Uterus (tissue), 2 donors: ENCODE measurements at regions not wholly inside any gene's neighbourhood (a gene's known extent, or its start where the extent isn't known, plus 50 kb on each side); places are given as distances from the start of the nearest gene placed in this dataset.

Source experiments
- POLR2A ChIP-seq, 2 donors: fragments of 450-650 bp; IDR thresholded peaks; one replicate each; pipeline ENCODE4 v1.6.1; 2016; ENCODE audit warnings: antibody characterized with exemption in 2 of 2, mild to moderate bottlenecking in 1 of 2, moderate library complexity in 1 of 2
- TF ChIP-seq, protein P1 (sequence below), 4 experiments: fragments of 200-600 bp in 2 of 4; fragments of 450-650 bp in 2 of 4; sonication (generic) in 2 of 4; IDR thresholded peaks; one replicate each; pipeline ENCODE4 v1.5.1; 2016 to 2019; ENCODE audit warnings: antibody characterized with exemption in 4 of 4, mild to moderate bottlenecking in 2 of 4, moderate library complexity in 1 of 4

GRCh38 chr2:21331625-21332370 is 208.0 kb downstream of the TDRD15 start:
- no peak for TF ChIP-seq POLR2A (IDR thresholded peaks at IDR 0.05)
- TF ChIP-seq, protein P1, sequence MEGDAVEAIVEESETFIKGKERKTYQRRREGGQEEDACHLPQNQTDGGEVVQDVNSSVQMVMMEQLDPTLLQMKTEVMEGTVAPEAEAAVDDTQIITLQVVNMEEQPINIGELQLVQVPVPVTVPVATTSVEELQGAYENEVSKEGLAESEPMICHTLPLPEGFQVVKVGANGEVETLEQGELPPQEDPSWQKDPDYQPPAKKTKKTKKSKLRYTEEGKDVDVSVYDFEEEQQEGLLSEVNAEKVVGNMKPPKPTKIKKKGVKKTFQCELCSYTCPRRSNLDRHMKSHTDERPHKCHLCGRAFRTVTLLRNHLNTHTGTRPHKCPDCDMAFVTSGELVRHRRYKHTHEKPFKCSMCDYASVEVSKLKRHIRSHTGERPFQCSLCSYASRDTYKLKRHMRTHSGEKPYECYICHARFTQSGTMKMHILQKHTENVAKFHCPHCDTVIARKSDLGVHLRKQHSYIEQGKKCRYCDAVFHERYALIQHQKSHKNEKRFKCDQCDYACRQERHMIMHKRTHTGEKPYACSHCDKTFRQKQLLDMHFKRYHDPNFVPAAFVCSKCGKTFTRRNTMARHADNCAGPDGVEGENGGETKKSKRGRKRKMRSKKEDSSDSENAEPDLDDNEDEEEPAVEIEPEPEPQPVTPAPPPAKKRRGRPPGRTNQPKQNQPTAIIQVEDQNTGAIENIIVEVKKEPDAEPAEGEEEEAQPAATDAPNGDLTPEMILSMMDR (IDR thresholded peaks at IDR 0.05) = no peak
